K562 (cell line): ENCODE measurements at regions not wholly inside any gene's neighbourhood (a gene's known extent, or its start where the extent isn't known, plus 50 kb on each side); places are given as distances from the start of the nearest gene placed in this dataset.

Experiments used
- C11orf30 ChIP-seq: fragments of 450-650 bp; IDR thresholded peaks from 2 replicates; pipeline ENCODE4 v1.6.1; 2016; ENCODE audit warnings: low read depth, mild to moderate bottlenecking
- CEBPG ChIP-seq, 3 experiments: fragments of 200-800 bp in 1 of 3; sonication (Bioruptor generic) in 1 of 3; sonication (generic) in 1 of 3; formaldehyde crosslinking in 1 of 3; IDR thresholded peaks in 2 of 3; conservative IDR thresholded peaks in 1 of 3; 2 replicates each; pipeline versions ENCODE4 v1.6.1 to v1.8.0; 2016 to 2022; ENCODE audit warnings: missing compliant biosample characterization in 2 of 3, missing genetic modification characterization in 2 of 3, mild to moderate bottlenecking in 1 of 3, missing genetic modification reagents in 1 of 3
- CHD1 ChIP-seq: fragments of 200-600 bp; sonication (generic); IDR thresholded peaks from one replicate; pipeline ENCODE4 v1.6.1; 2012; ENCODE audit warnings: mild to moderate bottlenecking, moderate library complexity, low read length, inconsistent platforms
- FOXJ2 ChIP-seq: fragments of 200-800 bp; sonication (Bioruptor generic); IDR thresholded peaks from 2 replicates; pipeline ENCODE4 v1.6.1; 2016; ENCODE audit warnings: missing genetic modification characterization, missing compliant biosample characterization
- FOXP4 ChIP-seq: sonication (generic); formaldehyde crosslinking; IDR thresholded peaks from 2 replicates; pipeline ENCODE4 v1.8.0; 2022; ENCODE audit warnings: mild to moderate bottlenecking, missing genetic modification reagents, borderline replicate concordance
- HDAC8 ChIP-seq: fragments of 450-650 bp; IDR thresholded peaks from 2 replicates; pipeline ENCODE4 v1.6.1; 2016; ENCODE audit warnings: mild to moderate bottlenecking, missing genetic modification characterization, moderate library complexity, missing compliant biosample characterization
- KLF1 ChIP-seq: fragments of 450-650 bp; IDR thresholded peaks from 2 replicates; pipeline ENCODE4 v1.6.1; 2016; ENCODE audit warnings: missing genetic modification characterization, missing compliant biosample characterization
- MAFF ChIP-seq: IDR thresholded peaks from 2 replicates; pipeline ENCODE4 v1.6.1; 2012; ENCODE audit warnings: low read length, improper control_type of control experiment
- NEUROD1 ChIP-seq: fragments of 150-350 bp; IDR thresholded peaks from 2 replicates; pipeline ENCODE4 v1.6.1; 2014; ENCODE audit warnings: borderline replicate concordance, low read length, low read depth; ENCODE audit not compliant: partially characterized antibody
- NRF1 ChIP-seq, 2 experiments: fragments of 450-650 bp; IDR thresholded peaks in 1 of 2; conservative IDR thresholded peaks in 1 of 2; 2 replicates each; pipeline ENCODE4 v1.6.1; 2014; ENCODE audit warnings: mild to moderate bottlenecking in 2 of 2
- PHB2 ChIP-seq: fragments of 450-650 bp; IDR thresholded peaks from 2 replicates; pipeline ENCODE4 v1.6.1; 2017; ENCODE audit warnings: low read depth
- RCOR1 ChIP-seq, 2 experiments: IDR thresholded peaks; 2 replicates each; pipeline ENCODE4 v1.6.1; 2012; ENCODE audit warnings: low read depth in 2 of 2, low read length in 2 of 2, borderline replicate concordance in 1 of 2, improper control_type of control experiment in 1 of 2
- SRSF1 ChIP-seq: fragments of 200-400 bp; formaldehyde crosslinking; IDR thresholded peaks from 2 replicates; pipeline ENCODE4 v1.6.1; 2017; ENCODE audit warnings: mild to moderate bottlenecking, low read depth, low read length, moderate library complexity
- STAT5A ChIP-seq: IDR thresholded peaks from 2 replicates; pipeline ENCODE4 v1.6.1; 2012; ENCODE audit warnings: low read length, inconsistent platforms, borderline replicate concordance
- ZMIZ1 ChIP-seq, 2 experiments: fragments of 150-350 bp in 1 of 2; IDR thresholded peaks; 2 replicates each; pipeline ENCODE4 v1.6.1; 2012 to 2016; ENCODE audit warnings: low read depth in 2 of 2, low read length in 2 of 2, mild to moderate bottlenecking in 1 of 2, moderate library complexity in 1 of 2
- ZNF436 ChIP-seq: fragments of 250-450, 450-650 bp; sonication (Bioruptor Pico); formaldehyde crosslinking; IDR thresholded peaks from 2 replicates; pipeline ENCODE4 v1.7.0; 2020; ENCODE audit warnings: mild to moderate bottlenecking
- ZNF583 ChIP-seq: fragments of 250-450 bp; sonication (Bioruptor Pico); IDR thresholded peaks from 2 replicates; pipeline ENCODE4 v1.4.0; 2020
- ZNF707 ChIP-seq: fragments of 250-450 bp; sonication (Bioruptor Pico); conservative IDR thresholded peaks from 2 replicates; pipeline ENCODE4 v1.8.0; 2022; ENCODE audit warnings: inconsistent platforms, mild to moderate bottlenecking, moderate library complexity

DNA sequence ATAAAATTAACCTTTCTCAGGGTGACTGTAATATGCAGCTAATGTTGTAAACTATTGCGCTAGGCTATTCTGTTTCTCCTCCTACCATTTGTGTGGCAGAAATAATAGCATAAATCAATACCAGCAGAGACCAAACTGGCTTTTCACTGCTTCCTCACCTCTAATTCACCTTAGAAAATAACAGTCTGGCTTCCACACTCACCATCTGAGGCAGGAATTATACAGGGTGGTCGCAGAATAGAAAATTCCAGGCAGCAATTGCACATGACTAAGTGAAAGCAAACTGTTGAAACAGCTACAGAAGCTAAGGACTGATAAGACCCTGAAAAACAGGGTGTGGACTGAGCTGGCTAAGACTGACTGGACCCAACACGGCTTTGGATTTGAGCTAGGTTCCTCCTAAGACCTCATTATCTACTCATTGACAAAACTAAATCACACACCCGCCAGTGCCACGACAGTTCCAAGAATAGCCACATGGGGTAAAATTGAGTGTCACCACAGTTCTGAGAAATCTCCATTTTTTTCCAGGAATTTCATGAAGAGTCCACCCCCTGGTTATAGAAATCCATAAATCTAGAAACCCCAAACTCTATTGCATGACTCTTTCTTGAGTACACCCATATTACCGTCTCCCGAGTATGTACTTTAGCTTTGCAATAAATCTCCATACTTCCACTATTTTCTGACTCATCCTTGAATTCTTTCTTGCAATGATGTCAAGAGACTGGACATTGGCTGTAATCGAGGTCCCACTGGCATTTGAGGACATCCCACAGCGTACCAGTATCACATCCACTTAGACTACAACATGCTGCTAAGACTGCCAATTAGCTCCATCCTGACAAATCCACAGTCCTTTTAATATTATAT, 60.9 kb upstream of the KCNQ5 start (continued):
- TF ChIP-seq KLF1 (tag) = peak; percentile 76
- peak; percentile 100 for TF ChIP-seq STAT5A
- peak; percentile 62 for TF ChIP-seq NEUROD1
- TF ChIP-seq HDAC8 = no peak
- TF ChIP-seq SRSF1 = no peak
- peak; percentile 81 for TF ChIP-seq CEBPG (CRISPR knock-in tag; IDR thresholded peaks at IDR 0.05)
- TF ChIP-seq CEBPG (tag; conservative IDR thresholded peaks at IDR 0.05 in 1 of 2, IDR thresholded peaks at IDR 0.05 in 1 of 2) = peak; percentile 36 to 91; a peak in 3 of 4 replicates
- peak; percentile 64; the same call in 1 of the 2 replicates for TF ChIP-seq FOXJ2 (tag)
- TF ChIP-seq FOXP4 (CRISPR knock-in tag) = peak; percentile 48; the same call in 1 of the 2 replicates
- TF ChIP-seq ZNF707 (CRISPR knock-in tag) = no peak
- peak; percentile 56; the same call in 1 of the 2 replicates for TF ChIP-seq ZNF436 (CRISPR knock-in tag)
- peak; percentile 29; the same call in 1 of the 2 replicates for TF ChIP-seq PHB2
- peak; percentile 67 for TF ChIP-seq MAFF
- peak in 1 of 2 experiments; percentile 85; a peak in 1 of 4 replicates for TF ChIP-seq ZMIZ1 (IDR thresholded peaks at IDR 0.05; ENCODE audit: low read depth in 2 of 2, low read length in 2 of 2)
- peak; percentile 40 to 41; a peak in 2 of 4 replicates for TF ChIP-seq NRF1 (conservative IDR thresholded peaks at IDR 0.05 in 1 of 2, IDR thresholded peaks at IDR 0.05 in 1 of 2)
- no peak for TF ChIP-seq ZNF583
- TF ChIP-seq CHD1 = peak; percentile 53
- peak; percentile 95 to 96; a peak in 3 of 4 replicates for TF ChIP-seq RCOR1 (IDR thresholded peaks at IDR 0.05; ENCODE audit: borderline replicate concordance in 1 of 2, low read depth in 2 of 2, low read length in 2 of 2)
- peak; percentile 88 for TF ChIP-seq C11orf30
